ENCODE measurements at regions not wholly inside any gene's neighbourhood (a gene's known extent, or its start where the extent isn't known, plus 50 kb on each side); places are given as distances from the start of the nearest gene placed in this dataset.

GRCh38 chr10:90640756-90641155 lies 217.1 kb downstream of the HTR7 start:
- TF ChIP-seq CTCF (conservative IDR thresholded peaks at IDR 0.05 in 1 of 2, IDR thresholded peaks at IDR 0.05 in 1 of 2; ENCODE audit: low read depth in 1 of 2, low read length in 2 of 2) (no peak), EZH2 (IDR thresholded peaks at IDR 0.05; ENCODE audit: low read length, missing control alignments) (no peak)

Measured in fibroblast of lung (primary cell).